Ascending aorta (tissue), 2 donors: ENCODE measurements at regions not wholly inside any gene's neighbourhood (a gene's known extent, or its start where the extent isn't known, plus 50 kb on each side); places are given as distances from the start of the nearest gene placed in this dataset.
A peak's percentile ranks its signal among the peaks of the same experiment; 100 is the strongest.

ENCODE experiments used
- DNase-seq, 2 donors: peaks; one replicate each; pipeline ENCODE4 v3.0.0-alpha.2; 2019; ENCODE audit warnings: low spot score in 2 of 2
- H3K27ac ChIP-seq, 2 donors: fragments of 200-600 bp; sonication (generic); one replicate each; pipeline ENCODE4 v1.5.1; 2016 to 2017; ENCODE audit warnings: mild to moderate bottlenecking in 1 of 2
- H3K27me3 ChIP-seq: fragments of 200-600 bp; sonication (generic); one replicate; pipeline ENCODE4 v1.5.1; 2017
- H3K36me3 ChIP-seq, 2 donors: fragments of 200-600 bp; sonication (generic); one replicate each; pipeline ENCODE4 v1.5.1; 2016
- H3K4me1 ChIP-seq, 2 donors: fragments of 200-600 bp; sonication (generic); one replicate each; pipeline ENCODE4 v1.5.1; 2016 to 2017; ENCODE audit warnings: mild to moderate bottlenecking in 1 of 2
- H3K4me3 ChIP-seq, 2 donors: fragments of 200-600 bp; sonication (generic); one replicate each; pipeline ENCODE4 v1.5.1; 2016 to 2017; ENCODE audit warnings: mild to moderate bottlenecking in 1 of 2
- H3K9me3 ChIP-seq, 2 donors: fragments of 200-600 bp; sonication (generic); one replicate each; pipeline ENCODE4 v1.5.1; 2016
- CTCF ChIP-seq, 3 experiments: fragments of 200-600 bp in 2 of 3; fragments of 450-650 bp in 1 of 3; sonication (generic) in 2 of 3; IDR thresholded peaks; one replicate each; pipeline ENCODE4 v1.5.1; 2016 to 2019; ENCODE audit warnings: antibody characterized with exemption in 3 of 3, mild to moderate bottlenecking in 1 of 3, moderate library complexity in 1 of 3
- intact Hi-C: fragments of 100-400 bp; cut with DNase I; formaldehyde crosslinking; loops from one replicate; pipeline ENCODE4 v1.15.1; 2023

DNA sequence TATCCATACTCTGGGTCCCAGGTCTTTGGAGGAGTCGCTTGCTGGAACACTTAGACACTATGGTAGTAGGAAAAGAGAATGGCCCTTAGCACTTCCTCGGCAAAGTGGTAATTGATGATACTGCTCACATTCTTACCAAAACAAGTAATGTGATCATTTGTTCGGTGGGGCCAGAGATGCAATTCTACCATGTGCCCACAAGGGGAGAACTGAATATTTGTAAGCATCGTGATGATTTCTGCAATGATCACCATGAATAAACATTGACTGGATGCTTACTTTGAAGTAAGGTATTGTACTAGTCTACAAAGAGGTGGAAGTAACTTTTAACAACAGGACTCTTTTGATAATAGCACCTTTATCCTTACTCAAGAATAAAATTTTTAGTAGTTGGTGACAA, 109.7 kb downstream of the CD8B2 start:
- no peaks in the 10 kb centered on the region for H3K36me3 ChIP-seq
- intact Hi-C loops, result no loop called here
- TF ChIP-seq CTCF (IDR thresholded peaks at IDR 0.05), result peak in 1 of 3 experiments; percentile 8
- H3K27ac ChIP-seq, result no peak overlapping the region
- DNase-seq, result no peak
- H3K9me3 ChIP-seq, result no peaks in the 10 kb centered on the region
- H3K27me3 ChIP-seq, result no peaks in the 10 kb centered on the region
- H3K4me3 ChIP-seq, result no peak overlapping the region
- H3K4me1 ChIP-seq, result no peaks in the 10 kb centered on the region

- intact Hi-C loops, result no loop called here
- Histone ChIP-seq H3K4me1 (no peaks in the 10 kb centered on the region), H3K4me3 (no peak overlapping the region), H3K9me3 (no peaks in the 10 kb centered on the region), H3K27ac (no peak overlapping the region), H3K36me3 (no peaks in the 10 kb centered on the region), H3K27me3 (no peaks in the 10 kb centered on the region)
- no peak for TF ChIP-seq CTCF (IDR thresholded peaks at IDR 0.05)
- no peak for DNase-seq
Measured at GRCh38 chr2:106599540-106599939, 112.4 kb downstream of the CD8B2 start.

GRCh38 chr2:106602042-106602441, 114.9 kb downstream of the CD8B2 start:
- intact Hi-C loops, result no loop called here
- TF ChIP-seq CTCF (IDR thresholded peaks at IDR 0.05), result no peak
- DNase-seq, result no peak
- no peaks in the 10 kb centered on the region for H3K36me3 ChIP-seq
- no peak overlapping the region for H3K27ac ChIP-seq
- H3K27me3 ChIP-seq, result no peaks in the 10 kb centered on the region
- H3K4me3 ChIP-seq, result no peak overlapping the region
- no peaks in the 10 kb centered on the region for H3K4me1 ChIP-seq
- H3K9me3 ChIP-seq, result no peaks in the 10 kb centered on the region

DNA sequence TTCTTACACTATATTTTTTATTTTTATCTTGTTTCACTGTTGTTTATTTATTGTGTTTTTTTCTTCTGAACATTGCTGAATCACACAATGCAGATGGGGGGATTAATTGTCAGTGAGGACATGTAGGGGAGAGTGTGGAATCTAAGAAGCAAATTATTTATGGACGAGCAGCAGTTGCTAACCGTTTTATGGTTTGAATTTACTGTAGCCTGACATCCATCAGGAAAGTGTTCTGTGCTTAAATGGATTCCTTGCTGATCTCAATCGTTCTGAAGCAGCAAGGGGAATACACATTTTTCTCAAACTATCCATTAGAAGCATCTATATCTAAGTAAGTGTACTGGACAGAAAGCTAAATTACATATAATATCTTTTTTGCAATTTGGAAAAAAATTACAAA, 119.5 kb downstream of the CD8B2 start:
- TF ChIP-seq CTCF (IDR thresholded peaks at IDR 0.05), result no peak
- Histone ChIP-seq H3K27me3 (no peaks in the 10 kb centered on the region), H3K9me3 (no peaks in the 10 kb centered on the region), H3K4me1 (no peaks in the 10 kb centered on the region), H3K36me3 (no peaks in the 10 kb centered on the region), H3K27ac (no peak overlapping the region), H3K4me3 (no peak overlapping the region)
- no peak for DNase-seq
- intact Hi-C loops, result no loop called here

DNA sequence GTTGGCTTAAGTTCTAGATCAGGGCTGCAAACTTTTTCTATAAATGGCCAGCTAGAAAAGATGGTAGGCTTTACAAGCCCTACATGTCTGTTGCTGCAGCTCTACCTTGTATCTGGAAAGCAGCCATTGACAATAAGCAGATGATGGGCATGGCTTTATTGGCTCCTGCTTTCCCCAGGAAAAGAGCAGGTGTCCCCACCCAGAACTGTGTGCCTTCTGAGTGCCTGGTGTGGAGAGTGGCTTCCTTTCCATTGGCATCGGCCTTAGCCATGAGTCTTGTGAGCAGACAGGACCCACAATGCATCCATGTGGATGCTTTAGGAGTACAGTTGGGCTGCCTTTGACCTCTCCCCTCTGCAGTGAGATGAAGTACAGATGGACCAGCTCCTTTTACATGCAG, 120.2 kb downstream of the CD8B2 start:
- Histone ChIP-seq H3K27ac (no peak overlapping the region), H3K27me3 (no peaks in the 10 kb centered on the region), H3K36me3 (no peaks in the 10 kb centered on the region), H3K9me3 (no peaks in the 10 kb centered on the region), H3K4me3 (no peak overlapping the region), H3K4me1 (no peaks in the 10 kb centered on the region)
- DNase-seq, result no peak
- intact Hi-C loops, result no loop called here
- no peak for TF ChIP-seq CTCF (IDR thresholded peaks at IDR 0.05)

- TF ChIP-seq CTCF (IDR thresholded peaks at IDR 0.05), result no peak
- Histone ChIP-seq H3K27ac (no peak overlapping the region), H3K9me3 (no peaks in the 10 kb centered on the region), H3K4me3 (no peak overlapping the region), H3K4me1 (no peaks in the 10 kb centered on the region), H3K36me3 (no peaks in the 10 kb centered on the region), H3K27me3 (no peaks in the 10 kb centered on the region)
- intact Hi-C loops, result no loop called here
- no peak for DNase-seq
Measured at GRCh38 chr2:106609780-106610179, 122.6 kb downstream of the CD8B2 start.
